Uterus (tissue), 3 donors: ENCODE measurements at regions not wholly inside any gene's neighbourhood (a gene's known extent, or its start where the extent isn't known, plus 50 kb on each side); places are given as distances from the start of the nearest gene placed in this dataset.

Source experiments
- DNase-seq, 2 donors: peaks; one replicate each; pipeline ENCODE4 v3.0.0-alpha.2; 2019 to 2020
- H3K27ac ChIP-seq, 2 donors: fragments of 200-600 bp; sonication (generic); 1 replicate in 1 of 2; 2 replicates in 1 of 2; pipeline ENCODE4 v1.5.1; 2016 to 2018
- H3K27me3 ChIP-seq, 2 donors: fragments of 200-600 bp; sonication (generic); one replicate each; pipeline ENCODE4 v1.5.1; 2018 to 2019; ENCODE audit warnings: control low read depth in 1 of 2
- H3K36me3 ChIP-seq, 2 donors: fragments of 200-600 bp; sonication (generic); one replicate each; pipeline ENCODE4 v1.5.1; 2019; ENCODE audit warnings: control low read depth in 1 of 2
- H3K4me1 ChIP-seq, 2 donors: fragments of 200-600 bp; sonication (generic); one replicate each; pipeline ENCODE4 v1.5.1; 2018 to 2019; ENCODE audit warnings: control low read depth in 1 of 2
- H3K4me3 ChIP-seq, 2 donors: fragments of 200-600 bp; sonication (generic); 1 replicate in 1 of 2; 2 replicates in 1 of 2; pipeline ENCODE4 v1.5.1; 2018 to 2019; ENCODE audit warnings: mild to moderate bottlenecking in 1 of 2
- H3K9me3 ChIP-seq, 2 donors: fragments of 200-600 bp; sonication (generic); one replicate each; pipeline ENCODE4 v1.5.1; 2019; ENCODE audit warnings: control low read depth in 1 of 2
- POLR2A ChIP-seq, 2 donors: fragments of 450-650 bp; IDR thresholded peaks; one replicate each; pipeline ENCODE4 v1.6.1; 2016; ENCODE audit warnings: antibody characterized with exemption in 2 of 2, mild to moderate bottlenecking in 1 of 2, moderate library complexity in 1 of 2
- intact Hi-C: fragments of 100-400 bp; cut with DNase I; formaldehyde crosslinking; loops from one replicate; pipeline ENCODE4 v1.15.1; 2023; ENCODE audit warnings: low total_unique reads
- TF ChIP-seq, protein P1 (sequence below), 4 experiments: fragments of 200-600 bp in 2 of 4; fragments of 450-650 bp in 2 of 4; sonication (generic) in 2 of 4; IDR thresholded peaks; one replicate each; pipeline ENCODE4 v1.5.1; 2016 to 2019; ENCODE audit warnings: antibody characterized with exemption in 4 of 4, mild to moderate bottlenecking in 2 of 4, moderate library complexity in 1 of 4
- donor health status: DM: yes; HTN: yes; CAD: no.

DNA sequence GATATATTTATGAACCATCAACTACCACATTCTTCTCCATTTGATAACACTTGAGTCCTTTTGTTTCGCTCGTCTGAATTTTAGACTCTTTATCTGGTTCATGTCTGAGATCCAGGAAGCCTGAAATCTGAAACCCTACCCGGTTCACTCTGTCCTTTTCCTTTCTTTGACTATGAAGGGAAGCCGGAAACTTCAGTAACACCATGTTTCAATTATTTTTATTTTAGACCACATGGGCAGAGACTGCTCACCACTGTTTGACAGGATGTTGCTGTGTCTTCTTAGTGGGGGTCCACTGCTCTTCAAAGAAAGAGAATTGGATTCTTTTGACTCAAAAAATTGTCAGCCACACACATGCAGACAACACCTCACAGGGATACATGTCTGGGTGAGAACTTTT lies 331.9 kb upstream of the FLRT2 start:
- H3K36me3 ChIP-seq, result no peaks in the 10 kb centered on the region
- H3K27me3 ChIP-seq, result no peaks in the 10 kb centered on the region
- no peaks in the 10 kb centered on the region for H3K4me1 ChIP-seq
- TF ChIP-seq, protein P1, sequence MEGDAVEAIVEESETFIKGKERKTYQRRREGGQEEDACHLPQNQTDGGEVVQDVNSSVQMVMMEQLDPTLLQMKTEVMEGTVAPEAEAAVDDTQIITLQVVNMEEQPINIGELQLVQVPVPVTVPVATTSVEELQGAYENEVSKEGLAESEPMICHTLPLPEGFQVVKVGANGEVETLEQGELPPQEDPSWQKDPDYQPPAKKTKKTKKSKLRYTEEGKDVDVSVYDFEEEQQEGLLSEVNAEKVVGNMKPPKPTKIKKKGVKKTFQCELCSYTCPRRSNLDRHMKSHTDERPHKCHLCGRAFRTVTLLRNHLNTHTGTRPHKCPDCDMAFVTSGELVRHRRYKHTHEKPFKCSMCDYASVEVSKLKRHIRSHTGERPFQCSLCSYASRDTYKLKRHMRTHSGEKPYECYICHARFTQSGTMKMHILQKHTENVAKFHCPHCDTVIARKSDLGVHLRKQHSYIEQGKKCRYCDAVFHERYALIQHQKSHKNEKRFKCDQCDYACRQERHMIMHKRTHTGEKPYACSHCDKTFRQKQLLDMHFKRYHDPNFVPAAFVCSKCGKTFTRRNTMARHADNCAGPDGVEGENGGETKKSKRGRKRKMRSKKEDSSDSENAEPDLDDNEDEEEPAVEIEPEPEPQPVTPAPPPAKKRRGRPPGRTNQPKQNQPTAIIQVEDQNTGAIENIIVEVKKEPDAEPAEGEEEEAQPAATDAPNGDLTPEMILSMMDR (IDR thresholded peaks at IDR 0.05), result no peak
- TF ChIP-seq POLR2A (IDR thresholded peaks at IDR 0.05), result no peak
- H3K9me3 ChIP-seq, result no peaks in the 10 kb centered on the region
- DNase-seq, result no peak
- H3K4me3 ChIP-seq, result no peak overlapping the region
- intact Hi-C loops, result no loop called here
- H3K27ac ChIP-seq, result no peak overlapping the region

DNA sequence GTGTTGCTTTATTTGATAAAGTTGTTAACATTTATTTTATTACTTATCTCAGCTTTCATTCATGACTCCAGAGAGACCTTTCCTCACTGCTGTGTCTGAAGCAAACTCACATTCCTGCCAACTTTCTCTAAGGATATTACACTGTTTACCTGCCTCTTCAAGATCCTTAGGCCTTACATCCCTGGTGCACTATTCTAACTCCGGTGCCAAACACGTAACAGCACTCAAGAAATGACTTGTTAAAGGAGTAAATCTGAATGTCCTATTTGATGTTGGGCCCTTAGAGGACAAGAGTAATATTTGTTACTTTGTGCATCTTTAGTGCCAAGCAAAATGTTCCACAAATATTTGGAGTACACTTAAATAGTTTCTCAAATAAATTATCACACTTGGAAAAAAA lies 324.1 kb upstream of the FLRT2 start:
- TF ChIP-seq, protein P1 (IDR thresholded peaks at IDR 0.05), result no peak
- TF ChIP-seq POLR2A (IDR thresholded peaks at IDR 0.05), result no peak
- H3K4me3 ChIP-seq, result no peak overlapping the region

DNA sequence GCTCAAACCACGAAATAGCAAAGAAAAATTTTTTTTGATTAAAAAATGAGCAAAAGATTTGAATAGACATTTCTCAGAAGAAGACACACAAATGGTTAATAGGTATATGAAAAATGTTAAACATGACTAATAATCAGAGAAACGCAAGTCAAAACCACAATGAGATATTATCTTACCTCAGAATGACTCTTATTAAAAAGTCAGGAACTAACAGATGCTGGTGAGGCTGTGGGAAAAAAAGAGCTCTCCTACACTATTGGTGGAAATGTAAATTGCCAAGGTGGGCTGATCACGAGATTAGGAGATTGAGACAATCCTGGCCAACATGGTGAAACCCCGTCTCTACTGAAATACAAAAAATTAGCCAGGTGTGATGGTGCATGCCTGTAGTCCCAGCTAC lies 315.5 kb upstream of the FLRT2 start:
- no peaks in the 10 kb centered on the region for H3K27me3 ChIP-seq
- TF ChIP-seq POLR2A (IDR thresholded peaks at IDR 0.05), result no peak
- TF ChIP-seq, protein P1 (IDR thresholded peaks at IDR 0.05), result no peak
- no peaks in the 10 kb centered on the region for H3K9me3 ChIP-seq
- H3K4me3 ChIP-seq, result no peak overlapping the region
- H3K27ac ChIP-seq, result no peak overlapping the region
- intact Hi-C loops, result no loop called here
- no peaks in the 10 kb centered on the region for H3K4me1 ChIP-seq
- DNase-seq, result no peak
- no peaks in the 10 kb centered on the region for H3K36me3 ChIP-seq

More for the DNA sequence above, 324.1 kb upstream of the FLRT2 start:
- DNase-seq, result no peak
- H3K27me3 ChIP-seq, result no peaks in the 10 kb centered on the region
- H3K9me3 ChIP-seq, result no peaks in the 10 kb centered on the region
- H3K27ac ChIP-seq, result no peak overlapping the region
- H3K36me3 ChIP-seq, result no peaks in the 10 kb centered on the region
- H3K4me1 ChIP-seq, result no peaks in the 10 kb centered on the region
- intact Hi-C loops, result no loop called here

DNA sequence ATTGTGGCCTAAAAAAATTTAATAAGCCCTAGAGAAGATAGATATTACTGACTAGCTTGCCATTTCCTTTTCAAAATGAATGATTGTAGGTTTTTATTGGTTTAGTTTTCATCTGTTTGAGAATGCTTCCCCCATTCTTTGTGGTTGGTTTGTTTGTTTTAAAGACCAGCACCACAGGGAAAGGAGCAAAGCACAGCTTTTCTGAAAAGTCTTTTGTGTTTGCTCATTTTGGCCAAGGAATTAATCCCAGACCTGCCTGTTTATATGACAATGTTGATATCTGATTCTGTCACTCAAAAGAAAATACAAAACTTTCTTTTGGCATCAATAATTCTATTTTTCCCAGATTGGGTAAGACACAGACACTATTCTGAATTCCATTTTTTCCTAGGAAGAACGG lies 312.5 kb upstream of the FLRT2 start:
- H3K4me1 ChIP-seq, result no peaks in the 10 kb centered on the region
- H3K9me3 ChIP-seq, result no peaks in the 10 kb centered on the region
- no peaks in the 10 kb centered on the region for H3K36me3 ChIP-seq
- no peak for TF ChIP-seq POLR2A (IDR thresholded peaks at IDR 0.05)
- TF ChIP-seq, protein P1 (IDR thresholded peaks at IDR 0.05), result no peak
- H3K27ac ChIP-seq, result no peak overlapping the region
- H3K27me3 ChIP-seq, result no peaks in the 10 kb centered on the region
- intact Hi-C loops, result no loop called here
- no peak overlapping the region for H3K4me3 ChIP-seq
- DNase-seq, result no peak

DNA sequence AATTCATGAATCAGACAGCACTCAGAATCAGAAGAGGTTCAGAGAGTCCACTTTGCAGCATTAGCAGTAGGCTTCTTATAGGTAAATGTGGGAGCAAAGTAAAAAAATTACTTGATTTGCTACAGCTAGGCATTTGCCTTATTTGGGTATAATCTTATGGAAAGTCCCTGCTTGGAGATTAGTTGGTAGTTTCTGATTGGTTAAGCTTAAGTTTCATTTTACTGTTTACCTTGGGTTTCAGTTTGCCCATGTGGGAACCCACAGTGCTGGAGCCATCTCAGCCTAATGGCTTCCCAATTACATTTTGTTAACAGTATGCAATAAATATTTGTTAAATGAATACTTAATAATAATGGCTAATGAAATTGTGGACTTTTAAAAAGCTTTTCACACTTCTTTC lies 311.0 kb upstream of the FLRT2 start:
- intact Hi-C loops, result no loop called here
- Histone ChIP-seq H3K36me3 (no peaks in the 10 kb centered on the region), H3K27ac (no peak overlapping the region), H3K27me3 (no peaks in the 10 kb centered on the region), H3K9me3 (no peaks in the 10 kb centered on the region), H3K4me3 (no peak overlapping the region), H3K4me1 (no peaks in the 10 kb centered on the region)
- DNase-seq, result no peak
- no peak for TF ChIP-seq POLR2A (IDR thresholded peaks at IDR 0.05)
- TF ChIP-seq, protein P1 (IDR thresholded peaks at IDR 0.05), result no peak
